ENCODE measurements at regions not wholly inside any gene's neighbourhood (a gene's known extent, or its start where the extent isn't known, plus 50 kb on each side); places are given as distances from the start of the nearest gene placed in this dataset.

DNA sequence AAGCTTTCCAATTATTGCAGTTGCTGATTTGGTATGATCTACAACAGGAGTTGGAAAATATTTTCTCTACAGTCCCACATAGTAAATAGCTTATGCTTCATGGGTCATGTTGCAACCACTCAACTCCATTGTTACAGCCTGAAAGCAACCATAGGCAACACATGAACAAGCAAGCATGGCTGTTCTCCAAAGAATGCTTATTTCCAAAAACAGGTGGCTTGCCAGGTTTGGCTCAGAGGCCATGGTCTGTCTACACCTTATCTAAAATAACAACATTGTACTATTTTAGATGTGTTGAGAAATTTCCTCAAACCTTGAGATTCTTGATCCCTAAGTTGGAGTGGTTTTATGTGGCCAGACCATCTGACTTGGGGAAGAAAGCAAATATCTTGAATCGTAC, 153.9 kb upstream of the MPPED2 start:
- H3K36me3 ChIP-seq (ENCODE audit: control insufficient read depth in 4 of 4, insufficient read depth in 3 of 4, low read depth in 1 of 4, low read length in 3 of 4) = no peaks in the 10 kb centered on the region
- H3K27me3 ChIP-seq (ENCODE audit: control insufficient read depth in 4 of 4, insufficient read depth in 4 of 4, low read length in 3 of 4) = no peaks in the 10 kb centered on the region
- no peak for DNase-seq (ENCODE audit: low spot score)
- no peak overlapping the region for H3K9ac ChIP-seq (ENCODE audit: low read depth in 1 of 2, low read length in 2 of 2)
- WGBS = 81% methylated on average over 1 of the region's 1 CpG
- no peak overlapping the region for H3K4me3 ChIP-seq (ENCODE audit: low read depth in 1 of 3, low read length in 3 of 3)
- H3K4me1 ChIP-seq (ENCODE audit: control insufficient read depth in 4 of 4, insufficient read depth in 4 of 4, low read length in 3 of 4) = no peaks in the 10 kb centered on the region
- H3K9me3 ChIP-seq (ENCODE audit: control insufficient read depth in 4 of 4, low read length in 3 of 4) = no peaks in the 10 kb centered on the region
- TF ChIP-seq, protein P1, sequence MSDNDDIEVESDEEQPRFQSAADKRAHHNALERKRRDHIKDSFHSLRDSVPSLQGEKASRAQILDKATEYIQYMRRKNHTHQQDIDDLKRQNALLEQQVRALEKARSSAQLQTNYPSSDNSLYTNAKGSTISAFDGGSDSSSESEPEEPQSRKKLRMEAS (IDR thresholded peaks at IDR 0.05) = no peak
- TF ChIP-seq GABPA (IDR thresholded peaks at IDR 0.05 in 1 of 2, conservative IDR thresholded peaks at IDR 0.05 in 1 of 2) (no peak), JUND (IDR thresholded peaks at IDR 0.05) (no peak), RXRA (IDR thresholded peaks at IDR 0.05) (no peak), NR2F2 (IDR thresholded peaks at IDR 0.05) (no peak), RAD21 (IDR thresholded peaks at IDR 0.05) (no peak), HNF4G (IDR thresholded peaks at IDR 0.05) (no peak), HNF4A (conservative IDR thresholded peaks at IDR 0.05) (no peak), SP1 (IDR thresholded peaks at IDR 0.05) (no peak), YY1 (IDR thresholded peaks at IDR 0.05) (no peak), TAF1 (conservative IDR thresholded peaks at IDR 0.05) (no peak), FOXA2 (IDR thresholded peaks at IDR 0.05) (no peak), EGR1 (IDR thresholded peaks at IDR 0.05; ENCODE audit: low read depth in 2 of 2) (no peak)
- TF ChIP-seq, protein P2, sequence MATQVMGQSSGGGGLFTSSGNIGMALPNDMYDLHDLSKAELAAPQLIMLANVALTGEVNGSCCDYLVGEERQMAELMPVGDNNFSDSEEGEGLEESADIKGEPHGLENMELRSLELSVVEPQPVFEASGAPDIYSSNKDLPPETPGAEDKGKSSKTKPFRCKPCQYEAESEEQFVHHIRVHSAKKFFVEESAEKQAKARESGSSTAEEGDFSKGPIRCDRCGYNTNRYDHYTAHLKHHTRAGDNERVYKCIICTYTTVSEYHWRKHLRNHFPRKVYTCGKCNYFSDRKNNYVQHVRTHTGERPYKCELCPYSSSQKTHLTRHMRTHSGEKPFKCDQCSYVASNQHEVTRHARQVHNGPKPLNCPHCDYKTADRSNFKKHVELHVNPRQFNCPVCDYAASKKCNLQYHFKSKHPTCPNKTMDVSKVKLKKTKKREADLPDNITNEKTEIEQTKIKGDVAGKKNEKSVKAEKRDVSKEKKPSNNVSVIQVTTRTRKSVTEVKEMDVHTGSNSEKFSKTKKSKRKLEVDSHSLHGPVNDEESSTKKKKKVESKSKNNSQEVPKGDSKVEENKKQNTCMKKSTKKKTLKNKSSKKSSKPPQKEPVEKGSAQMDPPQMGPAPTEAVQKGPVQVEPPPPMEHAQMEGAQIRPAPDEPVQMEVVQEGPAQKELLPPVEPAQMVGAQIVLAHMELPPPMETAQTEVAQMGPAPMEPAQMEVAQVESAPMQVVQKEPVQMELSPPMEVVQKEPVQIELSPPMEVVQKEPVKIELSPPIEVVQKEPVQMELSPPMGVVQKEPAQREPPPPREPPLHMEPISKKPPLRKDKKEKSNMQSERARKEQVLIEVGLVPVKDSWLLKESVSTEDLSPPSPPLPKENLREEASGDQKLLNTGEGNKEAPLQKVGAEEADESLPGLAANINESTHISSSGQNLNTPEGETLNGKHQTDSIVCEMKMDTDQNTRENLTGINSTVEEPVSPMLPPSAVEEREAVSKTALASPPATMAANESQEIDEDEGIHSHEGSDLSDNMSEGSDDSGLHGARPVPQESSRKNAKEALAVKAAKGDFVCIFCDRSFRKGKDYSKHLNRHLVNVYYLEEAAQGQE (IDR thresholded peaks at IDR 0.05) = no peak
- TF ChIP-seq, protein P3, sequence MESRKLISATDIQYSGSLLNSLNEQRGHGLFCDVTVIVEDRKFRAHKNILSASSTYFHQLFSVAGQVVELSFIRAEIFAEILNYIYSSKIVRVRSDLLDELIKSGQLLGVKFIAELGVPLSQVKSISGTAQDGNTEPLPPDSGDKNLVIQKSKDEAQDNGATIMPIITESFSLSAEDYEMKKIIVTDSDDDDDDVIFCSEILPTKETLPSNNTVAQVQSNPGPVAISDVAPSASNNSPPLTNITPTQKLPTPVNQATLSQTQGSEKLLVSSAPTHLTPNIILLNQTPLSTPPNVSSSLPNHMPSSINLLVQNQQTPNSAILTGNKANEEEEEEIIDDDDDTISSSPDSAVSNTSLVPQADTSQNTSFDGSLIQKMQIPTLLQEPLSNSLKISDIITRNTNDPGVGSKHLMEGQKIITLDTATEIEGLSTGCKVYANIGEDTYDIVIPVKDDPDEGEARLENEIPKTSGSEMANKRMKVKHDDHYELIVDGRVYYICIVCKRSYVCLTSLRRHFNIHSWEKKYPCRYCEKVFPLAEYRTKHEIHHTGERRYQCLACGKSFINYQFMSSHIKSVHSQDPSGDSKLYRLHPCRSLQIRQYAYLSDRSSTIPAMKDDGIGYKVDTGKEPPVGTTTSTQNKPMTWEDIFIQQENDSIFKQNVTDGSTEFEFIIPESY (IDR thresholded peaks at IDR 0.05) = no peak
- TF ChIP-seq, protein P4, sequence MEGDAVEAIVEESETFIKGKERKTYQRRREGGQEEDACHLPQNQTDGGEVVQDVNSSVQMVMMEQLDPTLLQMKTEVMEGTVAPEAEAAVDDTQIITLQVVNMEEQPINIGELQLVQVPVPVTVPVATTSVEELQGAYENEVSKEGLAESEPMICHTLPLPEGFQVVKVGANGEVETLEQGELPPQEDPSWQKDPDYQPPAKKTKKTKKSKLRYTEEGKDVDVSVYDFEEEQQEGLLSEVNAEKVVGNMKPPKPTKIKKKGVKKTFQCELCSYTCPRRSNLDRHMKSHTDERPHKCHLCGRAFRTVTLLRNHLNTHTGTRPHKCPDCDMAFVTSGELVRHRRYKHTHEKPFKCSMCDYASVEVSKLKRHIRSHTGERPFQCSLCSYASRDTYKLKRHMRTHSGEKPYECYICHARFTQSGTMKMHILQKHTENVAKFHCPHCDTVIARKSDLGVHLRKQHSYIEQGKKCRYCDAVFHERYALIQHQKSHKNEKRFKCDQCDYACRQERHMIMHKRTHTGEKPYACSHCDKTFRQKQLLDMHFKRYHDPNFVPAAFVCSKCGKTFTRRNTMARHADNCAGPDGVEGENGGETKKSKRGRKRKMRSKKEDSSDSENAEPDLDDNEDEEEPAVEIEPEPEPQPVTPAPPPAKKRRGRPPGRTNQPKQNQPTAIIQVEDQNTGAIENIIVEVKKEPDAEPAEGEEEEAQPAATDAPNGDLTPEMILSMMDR (IDR thresholded peaks at IDR 0.05; ENCODE audit: low read depth, low read length, missing input control) = no peak
- TF ChIP-seq, protein P5, sequence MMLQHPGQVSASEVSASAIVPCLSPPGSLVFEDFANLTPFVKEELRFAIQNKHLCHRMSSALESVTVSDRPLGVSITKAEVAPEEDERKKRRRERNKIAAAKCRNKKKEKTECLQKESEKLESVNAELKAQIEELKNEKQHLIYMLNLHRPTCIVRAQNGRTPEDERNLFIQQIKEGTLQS (IDR thresholded peaks at IDR 0.05) = no peak
- H3K27ac ChIP-seq (ENCODE audit: low read depth in 1 of 2, low read length in 2 of 2) = no peak overlapping the region

DNA sequence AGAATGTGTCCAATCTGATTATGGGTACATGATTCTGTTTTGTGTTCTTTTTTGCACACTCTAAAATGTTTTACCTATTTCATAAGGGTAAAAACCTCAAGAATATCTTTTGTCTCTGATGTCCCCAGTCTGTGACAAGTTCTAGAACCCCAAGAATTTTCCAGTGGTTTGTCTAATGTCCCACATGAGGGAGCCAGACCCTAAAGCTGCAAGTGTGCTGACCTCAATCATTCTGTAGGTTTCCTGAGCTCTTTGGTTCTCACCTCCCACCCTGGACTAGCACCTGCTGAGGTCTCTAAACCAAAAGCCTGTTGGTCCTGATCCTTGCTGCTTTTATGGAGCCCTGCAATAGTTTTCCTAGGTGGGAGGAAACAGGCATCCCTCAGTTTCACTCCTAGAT, 149.8 kb upstream of the MPPED2 start:
- Histone ChIP-seq H3K27me3 (ENCODE audit: control insufficient read depth in 4 of 4, insufficient read depth in 4 of 4, low read length in 3 of 4) (no peaks in the 10 kb centered on the region), H3K9me3 (ENCODE audit: control insufficient read depth in 4 of 4, low read length in 3 of 4) (no peaks in the 10 kb centered on the region), H3K27ac (ENCODE audit: low read depth in 1 of 2, low read length in 2 of 2) (no peak overlapping the region), H3K4me1 (ENCODE audit: control insufficient read depth in 4 of 4, insufficient read depth in 4 of 4, low read length in 3 of 4) (no peaks in the 10 kb centered on the region), H3K4me3 (ENCODE audit: low read depth in 1 of 3, low read length in 3 of 3) (no peak overlapping the region), H3K9ac (ENCODE audit: low read depth in 1 of 2, low read length in 2 of 2) (no peak overlapping the region), H3K36me3 (ENCODE audit: control insufficient read depth in 4 of 4, insufficient read depth in 3 of 4, low read depth in 1 of 4, low read length in 3 of 4) (no peaks in the 10 kb centered on the region)
- TF ChIP-seq HNF4A (conservative IDR thresholded peaks at IDR 0.05) (no peak), RAD21 (IDR thresholded peaks at IDR 0.05) (peak; percentile 52 to 70)
- TF ChIP-seq, protein P4 (IDR thresholded peaks at IDR 0.05; ENCODE audit: low read depth, low read length, missing input control) = peak; percentile 20
- no peak for DNase-seq (ENCODE audit: low spot score)

Measured in liver (tissue), 8 donors.